LNCAP (cell line): ENCODE measurements at regions not wholly inside any gene's neighbourhood (a gene's known extent, or its start where the extent isn't known, plus 50 kb on each side); places are given as distances from the start of the nearest gene placed in this dataset.

ENCODE experiments used
- TF ChIP-seq, protein P1 (sequence below): fragments of 450-650 bp; IDR thresholded peaks from 2 replicates; pipeline ENCODE4 v1.5.1; 2017; ENCODE audit warnings: mild to moderate bottlenecking

DNA sequence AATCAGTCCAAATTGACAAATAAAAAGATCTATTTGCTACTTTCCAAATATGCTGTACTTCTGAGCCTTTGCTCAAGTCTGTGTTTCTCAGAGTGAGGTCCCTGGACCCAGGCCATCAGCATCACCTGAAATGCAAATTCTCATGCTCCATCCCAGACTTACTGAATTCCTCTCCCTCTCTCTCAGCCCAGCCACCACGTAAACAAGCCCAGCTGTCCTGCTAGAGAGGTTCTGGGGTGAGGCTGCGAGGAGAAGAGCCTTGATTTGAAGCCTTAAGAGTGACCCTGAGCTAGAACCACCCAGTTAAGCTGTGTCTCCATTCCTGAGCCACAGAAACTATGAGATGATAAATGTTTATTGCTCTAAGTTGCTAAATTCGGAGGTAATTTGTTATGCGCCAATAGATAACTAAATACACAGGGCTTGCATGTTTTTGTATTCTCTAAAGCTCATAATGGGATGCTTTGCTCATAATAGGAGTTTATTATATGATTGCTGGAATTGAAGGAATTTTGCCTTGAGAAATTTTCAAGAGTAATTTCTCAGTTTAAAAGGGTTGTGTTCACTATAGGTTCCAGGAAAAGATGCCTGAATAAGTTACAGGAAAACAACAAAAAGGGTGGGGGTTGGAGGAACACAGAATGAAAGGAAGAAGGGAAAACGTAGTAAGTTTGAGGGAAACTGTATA, 98.9 kb upstream of the SPATA31D4 start:
- TF ChIP-seq, protein P1, sequence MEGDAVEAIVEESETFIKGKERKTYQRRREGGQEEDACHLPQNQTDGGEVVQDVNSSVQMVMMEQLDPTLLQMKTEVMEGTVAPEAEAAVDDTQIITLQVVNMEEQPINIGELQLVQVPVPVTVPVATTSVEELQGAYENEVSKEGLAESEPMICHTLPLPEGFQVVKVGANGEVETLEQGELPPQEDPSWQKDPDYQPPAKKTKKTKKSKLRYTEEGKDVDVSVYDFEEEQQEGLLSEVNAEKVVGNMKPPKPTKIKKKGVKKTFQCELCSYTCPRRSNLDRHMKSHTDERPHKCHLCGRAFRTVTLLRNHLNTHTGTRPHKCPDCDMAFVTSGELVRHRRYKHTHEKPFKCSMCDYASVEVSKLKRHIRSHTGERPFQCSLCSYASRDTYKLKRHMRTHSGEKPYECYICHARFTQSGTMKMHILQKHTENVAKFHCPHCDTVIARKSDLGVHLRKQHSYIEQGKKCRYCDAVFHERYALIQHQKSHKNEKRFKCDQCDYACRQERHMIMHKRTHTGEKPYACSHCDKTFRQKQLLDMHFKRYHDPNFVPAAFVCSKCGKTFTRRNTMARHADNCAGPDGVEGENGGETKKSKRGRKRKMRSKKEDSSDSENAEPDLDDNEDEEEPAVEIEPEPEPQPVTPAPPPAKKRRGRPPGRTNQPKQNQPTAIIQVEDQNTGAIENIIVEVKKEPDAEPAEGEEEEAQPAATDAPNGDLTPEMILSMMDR, result no peak

DNA sequence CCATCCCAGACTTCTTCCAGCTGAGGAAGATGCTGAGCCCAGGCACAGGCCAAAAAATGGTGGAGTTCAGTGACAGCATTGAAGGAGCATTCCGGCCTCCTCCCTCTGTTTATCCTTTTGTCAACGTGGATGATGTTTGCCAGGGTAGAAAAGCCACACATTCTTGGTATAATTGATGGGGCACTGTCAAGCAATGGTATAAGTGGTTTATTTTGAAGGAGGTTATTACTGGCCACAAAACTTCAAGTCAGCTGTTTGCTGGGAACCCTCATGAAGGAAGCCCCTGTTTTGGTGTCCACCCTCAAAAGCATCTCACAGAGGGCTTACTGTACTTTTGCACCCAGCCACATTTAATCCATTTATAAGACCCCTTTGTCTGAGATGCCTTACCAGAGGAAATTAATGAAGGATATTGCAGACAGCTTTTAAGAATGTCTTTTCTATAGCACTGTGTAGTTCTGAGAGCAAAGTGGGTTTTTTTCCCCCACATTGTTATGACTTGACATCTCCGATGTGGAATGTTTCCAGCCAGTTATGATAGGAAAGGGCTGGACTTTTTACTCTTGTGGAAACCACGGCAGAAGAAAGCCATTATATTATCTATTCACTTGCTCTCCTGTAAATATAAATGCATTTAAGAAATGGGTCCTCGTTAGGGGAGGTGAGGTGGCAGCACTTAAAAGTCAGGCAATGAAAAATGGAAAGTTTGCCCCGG, 95.5 kb upstream of the SPATA31D4 start:
- TF ChIP-seq, protein P1, result no peak

DNA sequence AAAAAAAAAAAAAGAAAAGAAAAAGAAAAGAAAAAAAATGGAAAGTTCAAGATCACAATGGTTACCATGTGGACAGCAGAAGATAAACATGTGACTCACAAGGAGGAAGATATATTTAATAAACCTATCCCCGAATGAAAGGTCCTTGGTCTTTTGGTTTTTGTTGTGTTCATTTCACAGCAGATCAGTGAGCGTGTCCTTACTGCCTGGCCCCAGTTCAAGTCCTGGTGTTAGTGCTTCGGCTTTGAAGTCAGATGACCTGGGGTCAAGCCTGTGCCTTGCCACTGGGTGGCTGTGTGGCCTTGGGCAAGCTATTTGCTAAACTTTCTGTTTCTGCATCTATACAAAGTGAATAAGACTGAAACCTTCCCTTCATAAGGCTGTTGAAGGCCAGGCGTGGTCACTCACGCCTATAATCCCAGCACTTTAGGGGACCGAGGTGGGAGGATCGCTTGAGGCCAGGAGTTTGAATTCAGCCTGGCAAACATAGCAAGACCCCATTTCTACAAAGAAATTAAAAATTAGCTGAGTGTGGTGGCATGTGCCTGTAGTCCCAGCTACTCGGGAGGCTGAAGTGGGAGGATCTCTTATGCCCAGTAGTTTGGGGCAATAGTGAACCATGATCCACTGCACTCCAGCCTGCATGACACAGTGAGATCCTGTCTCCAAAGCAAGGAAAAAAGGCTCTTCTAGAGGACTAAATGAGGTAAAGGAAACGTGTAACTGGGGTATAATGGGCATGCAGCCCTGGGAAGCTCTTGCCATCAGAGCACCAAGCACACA, 94.5 kb upstream of the SPATA31D4 start:
- TF ChIP-seq, protein P1, result no peak

DNA sequence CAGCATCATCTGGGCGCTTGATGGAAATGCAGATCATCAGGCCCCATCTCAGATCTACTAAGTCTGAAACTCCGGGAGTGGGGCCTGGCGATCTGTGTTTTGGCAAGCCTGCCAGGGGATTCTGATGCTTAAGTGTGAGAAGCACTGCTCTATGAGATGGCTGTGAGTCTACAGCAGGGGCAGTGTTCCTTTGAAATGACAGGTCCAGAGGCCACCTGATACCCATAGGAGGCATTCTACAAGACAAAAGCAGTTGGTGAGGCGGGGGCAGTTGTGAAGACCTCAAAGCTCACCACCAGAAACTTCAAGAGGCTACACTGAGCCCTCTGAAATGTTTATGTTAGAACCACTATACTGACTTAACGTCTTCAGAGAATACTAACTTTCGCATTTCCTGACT, 86.9 kb upstream of the SPATA31D4 start:
- TF ChIP-seq, protein P1, result no peak

DNA sequence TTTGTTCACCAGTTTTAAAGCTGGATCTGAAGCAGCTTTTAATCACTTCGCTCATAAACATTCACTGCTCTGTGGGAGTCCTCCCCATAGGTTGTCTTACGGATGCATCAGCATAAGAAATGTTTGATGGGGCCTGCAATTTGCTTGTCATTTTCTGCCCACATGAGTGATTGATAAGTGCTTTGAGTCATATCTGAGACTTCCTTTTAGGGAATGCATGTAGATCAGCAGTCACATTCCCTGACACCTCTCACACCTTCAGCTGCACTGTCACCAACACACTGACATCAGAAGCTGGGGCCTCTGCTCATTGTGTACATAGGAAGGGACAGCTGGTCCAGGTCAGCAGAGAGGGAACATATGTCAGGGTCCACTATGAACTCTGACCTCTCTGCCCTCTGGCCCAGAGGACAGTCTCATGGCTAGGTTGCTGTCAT, 84.1 kb upstream of the SPATA31D4 start:
- TF ChIP-seq, protein P1, result no peak

DNA sequence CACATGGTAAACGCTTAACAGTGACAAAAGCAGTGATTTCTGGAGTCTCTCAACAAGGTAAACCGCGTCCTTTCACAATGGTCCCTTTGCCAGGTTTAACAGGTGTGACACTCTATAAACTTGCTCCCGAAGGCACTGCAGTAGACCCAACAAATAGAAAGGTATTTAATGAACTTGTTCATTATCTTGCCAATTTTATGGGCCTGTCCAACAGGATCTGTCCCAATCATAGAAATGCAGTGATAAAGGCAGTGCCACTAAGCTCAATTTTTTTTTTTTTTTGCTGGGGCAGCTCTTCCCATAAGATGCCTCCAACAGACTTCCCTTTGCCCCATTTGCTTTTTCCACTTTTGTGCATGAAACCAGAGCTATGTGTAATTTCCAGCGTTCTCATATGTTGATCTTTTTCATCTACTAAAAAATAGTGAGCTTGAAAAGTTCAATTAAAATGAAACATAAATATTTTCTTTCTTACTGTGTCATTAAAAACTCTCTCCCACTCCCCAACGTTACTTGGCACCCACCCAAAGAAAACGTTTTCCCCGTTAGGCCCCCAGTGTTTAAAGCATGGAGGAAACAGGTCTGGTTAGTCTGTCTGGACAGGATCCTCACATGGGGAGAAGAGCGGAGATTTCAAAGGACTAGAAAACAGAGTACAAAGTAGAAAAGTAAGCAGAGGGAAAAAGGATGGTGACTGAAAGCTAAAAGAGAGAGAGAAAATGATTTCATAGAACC, 80.9 kb upstream of the SPATA31D4 start:
- TF ChIP-seq, protein P1, result no peak

DNA sequence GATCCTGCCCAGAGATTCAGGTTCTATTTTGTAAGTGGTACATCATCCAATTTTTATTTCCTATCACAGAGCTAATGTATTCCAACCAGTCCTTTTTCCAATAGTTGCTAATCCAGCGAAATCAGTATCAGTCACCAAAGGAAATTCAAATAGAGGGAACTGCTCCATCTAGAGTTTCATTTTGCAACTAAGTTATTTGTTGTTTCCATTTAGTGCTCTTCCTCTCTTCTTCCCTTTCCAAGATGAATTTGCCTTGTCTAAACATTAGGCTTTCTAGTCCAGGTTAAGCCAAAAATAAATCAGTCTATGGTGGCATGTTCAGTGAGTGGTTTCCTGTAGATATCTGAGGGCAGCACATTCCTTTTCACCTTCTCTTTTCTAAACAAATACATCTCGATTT, 79.8 kb upstream of the SPATA31D4 start:
- TF ChIP-seq, protein P1, result peak; percentile 60
